ENCODE measurements at regions not wholly inside any gene's neighbourhood (a gene's known extent, or its start where the extent isn't known, plus 50 kb on each side); places are given as distances from the start of the nearest gene placed in this dataset.
"Not testable (repeated sequence)": the region's sequence is repeated elsewhere in the genome, so short reads cannot be mapped to it uniquely, and the experiment has no call there.

- not testable (repeated sequence) for TF ChIP-seq CTCF (IDR thresholded peaks at IDR 0.05; ENCODE audit: low read depth, low read length, missing input control); SP1 (IDR thresholded peaks at IDR 0.05); GABPA (IDR thresholded peaks at IDR 0.05 in 1 of 2, conservative IDR thresholded peaks at IDR 0.05 in 1 of 2); RAD21 (IDR thresholded peaks at IDR 0.05); JUND (IDR thresholded peaks at IDR 0.05); NR2F2 (IDR thresholded peaks at IDR 0.05); REST (IDR thresholded peaks at IDR 0.05); MAX (IDR thresholded peaks at IDR 0.05); RXRA (IDR thresholded peaks at IDR 0.05)
Measured at GRCh38 chr6:27146456-27146705, 101.1 kb upstream of the PRSS16 start.
